Brain microvascular endothelial cell (primary cell): ENCODE measurements at regions not wholly inside any gene's neighbourhood (a gene's known extent, or its start where the extent isn't known, plus 50 kb on each side); places are given as distances from the start of the nearest gene placed in this dataset.

Experiments used
- DNase-seq: peaks from one replicate; pipeline ENCODE4 v3.0.0-alpha.2; 2020
- H3K27ac ChIP-seq: fragments of 250-450 bp; sonication (Bioruptor Pico); 2 replicates; pipeline ENCODE4 v1.5.1; 2020; ENCODE audit warnings: mild to moderate bottlenecking, moderate library complexity
- H3K27me3 ChIP-seq: fragments of 250-450 bp; sonication (Bioruptor Pico); replicated peaks from 2 replicates; pipeline ENCODE4 v1.5.1; 2020; ENCODE audit warnings: mild to moderate bottlenecking
- H3K36me3 ChIP-seq: fragments of 250-450 bp; sonication (Bioruptor Pico); replicated peaks from 2 replicates; pipeline ENCODE4 v1.5.1; 2020; ENCODE audit warnings: mild to moderate bottlenecking
- H3K4me3 ChIP-seq: 2 replicates; pipeline ENCODE4 v1.5.1; 2011; ENCODE audit warnings: low read depth, mild to moderate bottlenecking, control low read depth, low read length, moderate library complexity
- in situ Hi-C: cut with HindIII; loops from 2 replicates; pipeline ENCODE4 v1.10.0; 2017; ENCODE audit warnings: low sequenced_read_pairs, low pct_ligation_motif_present
- TF ChIP-seq, protein P1 (sequence below): IDR thresholded peaks from 2 replicates; pipeline ENCODE4 v1.5.1; 2011; ENCODE audit warnings: low read depth, mild to moderate bottlenecking, moderate library complexity, low read length, control low read depth, inconsistent platforms; ENCODE audit errors: missing control alignments

DNA sequence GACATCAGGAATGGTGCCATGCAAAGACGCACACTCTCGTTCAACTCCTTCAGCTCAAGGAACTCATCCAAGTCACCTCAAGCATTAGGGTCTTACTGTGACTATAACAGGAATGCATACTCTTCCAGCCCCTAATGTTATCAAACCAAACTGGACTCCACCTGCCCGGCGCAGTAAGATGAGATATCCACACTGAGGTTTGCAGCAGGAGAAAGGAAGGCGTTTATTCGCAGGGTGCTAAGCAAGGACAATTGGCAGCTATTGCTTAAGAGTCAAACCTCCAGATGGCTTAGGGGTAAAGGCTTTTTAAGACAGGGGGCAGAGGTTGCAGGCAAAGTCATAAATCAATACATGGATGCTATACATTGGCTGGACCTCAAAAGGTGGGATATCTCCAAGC, 159.4 kb upstream of the TAB2 start:
- no peak overlapping the region for H3K4me3 ChIP-seq

DNA sequence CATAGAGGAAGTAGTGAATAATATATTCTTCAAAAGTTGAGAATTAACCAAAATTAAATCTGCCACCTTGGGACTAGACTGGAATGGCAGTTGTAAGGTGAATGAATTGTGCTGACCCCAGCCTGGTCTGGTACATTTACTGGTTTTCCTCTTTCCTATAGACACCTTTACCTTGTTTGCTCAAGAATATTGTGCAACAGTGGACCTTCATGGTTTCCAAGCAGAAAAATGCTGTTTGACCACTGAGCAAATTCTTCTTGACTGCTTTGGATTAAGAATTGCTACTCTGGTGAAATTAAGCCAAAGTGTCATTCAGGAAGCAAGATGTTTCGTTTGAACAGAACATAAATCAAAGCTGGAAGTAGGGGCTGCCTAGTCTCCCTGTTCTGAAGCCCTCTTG, 156.6 kb upstream of the TAB2 start:
- TF ChIP-seq, protein P1, sequence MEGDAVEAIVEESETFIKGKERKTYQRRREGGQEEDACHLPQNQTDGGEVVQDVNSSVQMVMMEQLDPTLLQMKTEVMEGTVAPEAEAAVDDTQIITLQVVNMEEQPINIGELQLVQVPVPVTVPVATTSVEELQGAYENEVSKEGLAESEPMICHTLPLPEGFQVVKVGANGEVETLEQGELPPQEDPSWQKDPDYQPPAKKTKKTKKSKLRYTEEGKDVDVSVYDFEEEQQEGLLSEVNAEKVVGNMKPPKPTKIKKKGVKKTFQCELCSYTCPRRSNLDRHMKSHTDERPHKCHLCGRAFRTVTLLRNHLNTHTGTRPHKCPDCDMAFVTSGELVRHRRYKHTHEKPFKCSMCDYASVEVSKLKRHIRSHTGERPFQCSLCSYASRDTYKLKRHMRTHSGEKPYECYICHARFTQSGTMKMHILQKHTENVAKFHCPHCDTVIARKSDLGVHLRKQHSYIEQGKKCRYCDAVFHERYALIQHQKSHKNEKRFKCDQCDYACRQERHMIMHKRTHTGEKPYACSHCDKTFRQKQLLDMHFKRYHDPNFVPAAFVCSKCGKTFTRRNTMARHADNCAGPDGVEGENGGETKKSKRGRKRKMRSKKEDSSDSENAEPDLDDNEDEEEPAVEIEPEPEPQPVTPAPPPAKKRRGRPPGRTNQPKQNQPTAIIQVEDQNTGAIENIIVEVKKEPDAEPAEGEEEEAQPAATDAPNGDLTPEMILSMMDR: no peak
- Histone ChIP-seq H3K27me3 (no peaks in the 10 kb centered on the region), H3K4me3 (no peak overlapping the region), H3K27ac (no peak overlapping the region), H3K36me3 (no peaks in the 10 kb centered on the region)
- DNase-seq: no peak
- in situ Hi-C loops: no loop called here

More for the DNA sequence above, 159.4 kb upstream of the TAB2 start:
- DNase-seq: no peak
- H3K36me3 ChIP-seq: no peaks in the 10 kb centered on the region
- in situ Hi-C loops: no loop called here
- TF ChIP-seq, protein P1: no peak
- H3K27me3 ChIP-seq: no peaks in the 10 kb centered on the region
- H3K27ac ChIP-seq: no peak overlapping the region

DNA sequence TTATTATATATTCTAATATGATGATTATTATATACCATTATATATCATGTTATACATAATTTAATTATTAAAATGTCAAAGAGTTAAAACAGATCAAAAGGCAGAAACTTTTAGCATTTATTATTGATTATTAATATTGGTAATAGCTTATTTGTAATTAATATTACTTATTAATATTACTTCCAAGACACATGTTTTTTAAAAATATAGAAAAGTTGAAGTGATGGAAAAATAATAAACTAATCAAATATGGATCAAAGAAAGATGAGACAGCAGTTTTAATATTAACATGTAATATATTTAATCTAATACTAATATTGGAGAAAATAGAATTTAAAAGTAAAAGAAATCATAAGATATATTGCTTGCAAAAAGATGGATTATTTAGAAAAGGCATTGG, 154.6 kb upstream of the TAB2 start:
- in situ Hi-C loops: no loop called here
- Histone ChIP-seq H3K27ac (no peak overlapping the region), H3K36me3 (no peaks in the 10 kb centered on the region), H3K27me3 (no peaks in the 10 kb centered on the region), H3K4me3 (no peak overlapping the region)
- DNase-seq: no peak
- TF ChIP-seq, protein P1: no peak

DNA sequence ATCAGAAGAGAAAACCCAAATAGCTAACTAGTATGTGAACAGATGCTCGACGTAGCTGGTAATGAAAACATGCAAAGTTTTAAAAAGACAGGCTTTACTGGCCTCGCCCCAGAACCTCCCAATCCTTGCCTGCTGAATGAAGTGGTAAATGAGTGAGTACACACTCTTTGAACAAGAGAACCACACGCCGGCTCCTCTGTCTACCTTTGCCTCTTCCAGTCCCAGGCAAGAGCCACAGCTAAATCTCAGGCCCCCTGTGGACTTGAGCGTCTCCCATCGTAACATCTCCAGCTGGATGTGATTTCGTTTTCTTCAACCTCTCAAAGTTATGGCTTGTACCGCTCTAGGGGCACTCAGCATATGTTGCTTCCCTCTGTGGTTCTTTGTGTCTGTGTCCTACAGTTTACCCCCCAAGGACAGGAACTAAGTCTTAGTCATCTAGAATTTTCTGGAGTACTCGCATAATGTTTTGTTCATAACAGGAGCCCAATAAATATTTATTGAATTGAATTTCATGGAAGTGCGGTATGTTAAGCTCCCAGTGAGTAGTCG, 153.2 kb upstream of the TAB2 start:
- no peak overlapping the region for H3K4me3 ChIP-seq
- in situ Hi-C loops: no loop called here
- H3K36me3 ChIP-seq: no peaks in the 10 kb centered on the region
- H3K27ac ChIP-seq: no peak overlapping the region
- H3K27me3 ChIP-seq: no peaks in the 10 kb centered on the region
- DNase-seq: no peak
- TF ChIP-seq, protein P1: no peak

DNA sequence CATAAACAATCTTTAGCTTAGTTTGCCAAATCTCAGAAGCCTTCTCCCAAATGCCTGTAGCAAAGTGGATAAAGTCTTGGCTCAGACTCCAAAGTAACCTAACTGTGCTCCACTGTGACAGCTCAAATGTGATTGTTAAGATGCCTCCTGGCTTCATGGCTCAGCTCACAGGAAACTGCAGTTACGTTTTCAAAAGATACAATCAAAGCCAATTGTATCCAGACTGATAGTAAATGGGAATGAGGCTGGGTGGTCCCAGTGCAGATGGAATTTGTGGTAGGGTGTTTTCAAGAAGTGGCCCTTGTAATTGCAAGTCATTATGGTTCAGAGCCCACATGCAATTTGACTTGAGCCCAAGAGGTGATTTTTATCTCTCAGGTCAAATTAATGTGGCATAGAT, 151.2 kb upstream of the TAB2 start:
- no peak overlapping the region for H3K4me3 ChIP-seq
- H3K27me3 ChIP-seq: no peaks in the 10 kb centered on the region
- no peak for DNase-seq
- in situ Hi-C loops: no loop called here
- H3K27ac ChIP-seq: no peak overlapping the region
- TF ChIP-seq, protein P1: no peak
- no peaks in the 10 kb centered on the region for H3K36me3 ChIP-seq

DNA sequence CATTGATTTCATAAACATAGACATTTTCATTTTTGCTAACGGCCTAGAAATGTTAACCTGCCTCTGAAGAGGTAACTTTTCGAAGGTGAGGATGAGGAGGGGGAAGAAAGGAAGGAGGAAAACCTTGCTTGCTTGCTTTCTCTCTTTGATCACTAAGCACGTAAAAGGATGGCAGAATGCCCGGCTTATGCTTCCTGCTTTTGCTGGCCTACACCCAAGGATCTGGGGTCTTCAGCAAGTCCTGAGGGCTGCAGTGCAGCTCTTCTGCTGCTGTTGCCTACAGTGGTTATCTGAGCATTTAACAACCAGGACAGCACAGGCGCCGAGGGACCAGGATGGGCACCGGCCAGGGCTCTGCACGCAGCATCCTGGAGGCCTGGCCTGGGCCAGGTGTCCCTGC, 150.8 kb upstream of the TAB2 start:
- in situ Hi-C loops: no loop called here
- H3K4me3 ChIP-seq: no peak overlapping the region
- H3K36me3 ChIP-seq: no peaks in the 10 kb centered on the region
- TF ChIP-seq, protein P1: no peak
- H3K27ac ChIP-seq: no peak overlapping the region
- no peak for DNase-seq
- H3K27me3 ChIP-seq: no peaks in the 10 kb centered on the region
